Activated CD4-positive, alpha-beta T cell treated with anti-CD3 and anti-CD28 coated beads, Interleukin-2, amount 50 U/mL, for 48 hours (primary cell): ENCODE measurements at regions not wholly inside any gene's neighbourhood (a gene's known extent, or its start where the extent isn't known, plus 50 kb on each side); places are given as distances from the start of the nearest gene placed in this dataset.
"Not testable (repeated sequence)": the region's sequence is repeated elsewhere in the genome, so short reads cannot be mapped to it uniquely, and the experiment has no call there.

ENCODE experiments used
- DNase-seq, 2 experiments: peaks; one replicate each; pipeline ENCODE4 v3.0.0-alpha.2; 2020

DNA sequence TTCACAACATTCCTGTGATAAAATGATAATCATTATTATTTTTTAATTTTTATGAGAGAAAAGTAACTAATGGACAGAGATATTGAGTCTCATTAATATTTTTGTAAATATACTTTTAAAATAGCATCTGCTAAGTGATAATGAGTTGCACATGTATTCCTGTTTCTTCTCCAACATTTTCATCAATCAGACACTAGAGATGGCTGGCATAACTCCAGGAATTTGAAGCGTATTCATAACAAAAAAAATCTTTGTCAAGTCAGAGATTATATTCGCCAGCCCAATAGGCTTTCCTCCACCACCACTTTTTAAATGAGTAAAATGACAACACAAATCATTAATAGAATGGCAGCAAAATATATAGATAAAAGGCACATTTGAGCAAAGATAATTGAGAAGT, 524.0 kb upstream of the KCND2 start:
- DNase-seq = no peak

- DNase-seq = no peak
Measured at GRCh38 chr7:119756687-119757086, 516.3 kb upstream of the KCND2 start.

GRCh38 chr7:119758254-119758653, 514.7 kb upstream of the KCND2 start:
- DNase-seq = no peak

- no peak for DNase-seq
Measured at GRCh38 chr7:119761776-119762175, 511.2 kb upstream of the KCND2 start.

GRCh38 chr7:119782286-119782685, 490.7 kb upstream of the KCND2 start:
- no peak for DNase-seq

- DNase-seq = no peak
Measured at GRCh38 chr7:119783799-119784198, 489.2 kb upstream of the KCND2 start.

DNA sequence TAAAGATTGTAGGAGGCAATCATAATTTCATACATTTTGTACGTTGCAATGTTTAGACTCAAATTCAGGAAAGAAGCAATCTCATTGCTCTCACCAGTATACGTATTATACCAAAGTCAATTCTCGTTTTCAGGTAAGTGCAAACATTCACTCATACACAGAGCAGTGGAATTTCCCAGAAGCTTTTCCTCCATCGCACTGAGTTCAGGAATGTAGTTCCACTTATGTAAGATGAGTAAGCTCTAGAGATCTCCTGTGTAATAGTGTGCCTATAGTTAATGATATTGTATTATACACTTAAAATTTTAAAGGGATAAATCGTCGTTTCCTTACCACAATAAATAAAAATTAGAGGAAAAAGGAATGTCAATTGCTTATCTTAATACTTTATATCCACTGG, 470.8 kb upstream of the KCND2 start:
- DNase-seq = no peak

GRCh38 chr7:119825091-119825655, 447.8 kb upstream of the KCND2 start:
- DNase-seq = no peak

GRCh38 chr7:119826547-119826946, 446.4 kb upstream of the KCND2 start:
- DNase-seq = no peak

DNA sequence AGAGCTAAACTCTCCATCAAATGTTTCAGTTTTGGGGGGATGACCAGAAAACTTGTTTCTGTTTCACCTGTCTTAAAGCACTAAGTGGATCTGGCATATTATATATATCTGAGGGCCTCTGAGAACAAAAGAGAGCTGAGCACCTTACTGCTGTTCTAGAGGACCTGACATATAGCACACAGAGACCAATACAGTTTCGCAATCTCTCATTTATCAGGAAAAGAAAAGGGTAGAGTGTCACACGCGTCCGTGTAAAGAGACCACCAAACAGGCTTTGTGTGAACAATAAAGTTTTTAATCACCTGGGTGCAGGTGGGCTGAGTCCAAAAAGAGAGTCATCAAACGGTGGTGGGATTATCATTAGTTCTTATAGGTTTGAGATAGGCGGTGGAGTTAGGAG, 434.5 kb upstream of the KCND2 start:
- no peak for DNase-seq

DNA sequence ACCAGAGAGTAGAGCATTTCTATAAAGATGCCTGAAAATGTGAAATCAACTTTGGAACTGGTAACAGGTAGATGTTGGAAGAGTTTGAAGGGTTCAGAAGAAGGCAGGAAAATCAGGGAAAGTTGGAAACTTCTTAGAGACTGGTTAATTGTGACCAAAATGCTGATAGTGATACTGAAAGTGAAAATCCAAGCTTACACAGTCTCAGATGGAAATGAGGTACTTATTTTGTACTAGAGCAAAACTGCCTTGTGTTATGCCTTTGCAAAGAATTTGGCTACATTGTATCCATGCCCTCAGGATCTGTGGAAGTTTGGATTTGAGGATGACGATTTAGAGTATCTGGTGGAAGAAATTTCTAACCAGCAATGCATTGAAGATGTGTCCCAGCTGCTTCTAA, 430.6 kb upstream of the KCND2 start:
- no peak for DNase-seq

DNA sequence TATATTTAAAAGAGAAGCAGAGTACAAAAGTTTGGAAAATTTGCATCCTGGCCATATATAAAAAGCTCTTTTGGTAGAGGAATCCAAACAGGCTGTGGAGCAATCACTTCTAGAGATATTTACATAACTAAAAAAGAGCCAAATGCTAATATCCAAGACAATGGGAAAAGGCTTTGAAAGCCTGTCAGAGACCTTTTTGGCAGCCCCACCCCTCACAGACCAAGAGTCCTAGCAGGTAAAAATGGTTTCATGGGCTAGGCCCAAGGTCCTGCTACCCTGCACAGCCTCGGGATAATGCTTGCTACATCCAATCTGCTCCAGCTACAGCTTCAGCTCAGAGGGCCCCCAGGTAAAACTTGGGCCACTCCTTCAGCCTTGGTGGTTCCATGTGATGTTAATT, 430.2 kb upstream of the KCND2 start:
- no peak for DNase-seq

DNA sequence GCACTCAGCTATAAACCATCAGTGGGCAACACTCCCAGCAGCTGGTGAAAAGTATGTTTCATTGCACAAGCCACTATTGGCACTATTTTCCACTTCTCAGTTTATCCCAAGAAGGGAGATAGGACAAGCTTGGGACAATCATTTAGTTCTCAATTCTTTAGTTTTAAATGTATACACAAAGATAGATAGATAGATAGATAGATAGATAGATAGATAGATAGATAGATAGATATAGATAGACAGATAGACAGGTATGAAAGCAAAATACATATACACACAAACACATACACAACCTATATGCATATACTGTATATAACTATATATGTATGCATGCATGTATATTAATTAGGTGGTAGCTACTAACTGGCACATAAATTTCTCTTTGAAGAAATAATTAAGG, 411.6 kb upstream of the KCND2 start:
- DNase-seq = no peak

DNA sequence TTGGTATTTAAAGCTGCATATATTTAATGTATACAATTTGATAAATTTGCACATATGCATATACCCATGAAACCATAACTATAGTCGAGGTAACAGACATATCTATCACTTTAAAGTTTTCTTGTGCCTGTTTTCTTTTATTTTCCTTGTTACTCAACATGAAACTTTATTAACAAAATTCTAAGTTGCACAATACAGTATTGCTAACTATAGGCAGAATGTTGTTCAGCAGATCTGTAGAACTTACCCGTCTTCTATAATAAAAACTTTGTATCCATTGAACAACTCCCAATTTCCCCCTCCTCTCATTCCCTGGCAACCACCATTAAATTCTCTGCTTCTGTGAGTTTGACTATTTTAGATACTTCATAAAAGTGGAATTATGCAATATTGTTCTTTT, 404.6 kb upstream of the KCND2 start:
- no peak for DNase-seq

DNA sequence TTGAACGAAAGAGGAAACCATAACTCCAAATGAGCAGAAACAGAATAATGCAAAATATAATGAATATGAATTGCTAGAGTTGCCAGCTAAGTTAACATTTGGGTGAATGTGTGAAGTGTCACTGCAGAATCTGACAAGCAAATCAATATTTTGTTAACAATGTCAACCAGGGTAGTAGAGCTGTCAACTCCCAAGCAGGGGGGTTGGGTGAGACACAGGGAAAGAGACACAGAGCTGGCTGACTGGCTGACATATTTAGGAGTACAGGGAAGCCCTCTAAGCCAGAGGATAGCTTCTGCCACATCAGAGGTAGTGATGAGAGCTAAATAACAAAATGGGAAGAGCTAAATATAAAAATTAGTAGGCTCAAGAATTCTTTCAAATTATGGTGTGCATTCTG, 393.1 kb upstream of the KCND2 start:
- DNase-seq = no peak

DNA sequence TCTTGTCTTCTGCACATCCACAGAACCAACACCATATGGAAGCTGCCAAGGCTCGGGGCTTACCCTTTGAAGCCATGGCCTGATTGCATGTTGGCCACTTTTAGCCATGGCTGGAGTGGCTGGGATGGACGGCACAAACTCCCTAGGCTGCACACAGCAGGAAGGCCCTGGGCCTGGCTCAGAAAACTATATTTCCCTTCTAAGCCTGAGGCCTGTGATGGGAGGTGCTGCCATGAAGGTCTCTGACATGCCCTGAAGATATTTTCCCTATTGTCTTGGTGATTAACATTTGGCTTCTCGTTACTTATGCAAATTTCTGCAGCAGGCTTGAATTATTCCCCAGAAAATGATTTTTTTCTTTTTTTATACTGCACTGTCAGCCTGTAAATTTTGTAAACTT, 387.0 kb upstream of the KCND2 start:
- no peak for DNase-seq

- not testable (repeated sequence) for DNase-seq
Measured at GRCh38 chr7:119886525-119886924, 386.4 kb upstream of the KCND2 start.

DNA sequence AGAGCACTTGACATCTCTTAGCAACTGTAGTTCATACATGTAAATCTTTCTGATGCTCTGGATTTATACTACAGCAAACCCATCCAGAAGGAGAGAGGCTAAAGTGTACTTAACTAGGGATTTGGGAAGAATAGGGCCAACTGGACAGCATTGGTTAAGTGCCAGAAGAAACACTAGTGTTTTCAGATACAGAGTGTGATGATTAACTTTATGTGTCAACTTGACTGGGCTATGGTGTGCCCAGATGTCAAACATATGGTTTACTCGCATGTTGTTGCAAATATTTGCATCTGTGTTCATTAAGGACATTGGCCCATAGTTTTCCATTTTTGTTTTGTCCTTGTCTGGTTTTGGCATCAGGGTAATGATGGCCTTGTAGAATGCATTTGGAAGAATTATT, 384.7 kb upstream of the KCND2 start:
- DNase-seq = no peak

DNA sequence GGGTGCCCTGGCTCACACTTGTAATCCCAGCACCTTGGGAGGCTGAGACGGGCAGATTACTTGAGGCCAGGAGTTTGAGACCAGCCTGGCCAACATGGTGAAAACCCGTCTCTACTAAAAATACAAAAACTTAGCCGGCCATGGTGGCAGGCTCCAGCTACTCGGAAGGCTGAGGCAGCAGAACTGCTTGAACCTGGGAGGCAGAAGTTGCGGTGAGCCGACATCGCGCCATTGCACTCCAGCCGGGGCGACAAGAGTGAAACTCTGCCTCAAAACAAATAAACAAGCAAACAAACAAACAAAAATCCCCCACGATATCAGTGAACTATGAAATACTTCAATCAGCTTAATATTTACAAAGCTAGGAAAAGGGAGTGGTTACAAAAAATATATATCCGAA, 382.3 kb upstream of the KCND2 start:
- no peak for DNase-seq

DNA sequence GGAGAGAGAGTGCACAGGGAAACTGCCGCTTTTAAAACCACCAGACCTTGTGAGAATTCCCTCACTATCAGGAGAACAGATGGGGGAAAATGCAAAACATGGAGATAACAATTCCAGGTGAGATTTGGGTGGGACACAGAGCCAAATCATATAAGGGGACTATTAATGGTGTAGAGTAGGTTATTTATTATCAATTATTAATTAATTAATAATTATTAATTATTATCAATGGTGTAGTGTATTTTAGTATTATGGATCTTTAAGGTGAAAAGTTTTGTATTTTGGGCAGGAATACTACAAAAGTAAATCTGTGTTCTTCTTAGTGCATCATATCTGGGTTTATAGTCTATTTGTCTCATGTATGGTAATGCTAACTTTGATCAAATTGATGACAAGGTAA, 377.7 kb upstream of the KCND2 start:
- DNase-seq = no peak

- DNase-seq = no peak
Measured at GRCh38 chr7:119896386-119896785, 376.6 kb upstream of the KCND2 start.

DNA sequence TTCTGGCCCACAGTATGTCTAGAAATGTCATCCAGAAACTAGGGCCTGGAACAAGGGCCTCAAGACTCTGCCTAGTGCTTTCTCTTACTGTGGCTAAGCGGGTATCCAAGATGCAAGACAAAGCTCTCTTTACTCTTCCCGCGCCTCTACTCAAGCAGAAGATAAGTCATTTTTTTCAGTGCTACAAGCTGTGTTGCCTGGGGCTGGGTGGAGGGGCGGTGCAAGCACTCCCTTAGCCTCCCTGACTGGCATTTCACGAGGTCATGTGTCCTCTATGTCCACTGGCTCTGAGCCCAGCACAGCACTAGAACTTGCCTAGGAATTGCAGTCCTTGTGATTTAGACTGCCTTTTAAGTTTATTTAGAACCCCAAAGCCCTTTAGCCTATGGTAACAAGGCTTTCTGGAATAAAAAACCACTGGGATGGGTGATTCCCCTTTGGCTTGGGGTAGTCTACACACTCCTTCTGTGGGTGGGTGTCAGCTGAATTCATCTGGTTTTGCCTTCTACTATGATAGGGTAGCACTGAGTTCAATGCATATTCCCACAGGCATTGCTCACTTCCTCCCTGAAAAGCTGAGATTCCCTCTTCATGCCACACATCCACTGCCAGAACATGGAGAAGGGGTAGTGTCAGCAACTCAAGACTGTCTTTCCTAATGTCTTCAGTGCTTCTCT, 371.8 kb upstream of the KCND2 start:
- no peak for DNase-seq

DNA sequence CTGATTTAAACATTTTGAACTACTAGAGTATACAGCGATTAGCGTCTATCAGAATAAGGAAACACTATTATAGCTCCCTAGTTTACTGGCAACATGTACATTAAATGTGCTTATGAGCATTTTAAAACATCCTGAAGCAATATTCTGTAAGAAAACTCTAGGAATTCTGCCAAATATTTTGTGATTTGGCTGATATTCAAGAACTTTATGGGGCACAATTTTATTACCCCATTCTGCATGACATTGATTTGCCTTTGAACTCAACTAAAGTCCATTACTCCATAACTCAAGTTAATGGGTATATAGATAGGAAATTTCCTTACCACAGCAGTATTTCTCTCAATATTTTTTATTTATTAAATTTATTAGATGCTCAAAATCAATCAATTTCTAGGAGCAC, 369.9 kb upstream of the KCND2 start:
- no peak for DNase-seq

DNA sequence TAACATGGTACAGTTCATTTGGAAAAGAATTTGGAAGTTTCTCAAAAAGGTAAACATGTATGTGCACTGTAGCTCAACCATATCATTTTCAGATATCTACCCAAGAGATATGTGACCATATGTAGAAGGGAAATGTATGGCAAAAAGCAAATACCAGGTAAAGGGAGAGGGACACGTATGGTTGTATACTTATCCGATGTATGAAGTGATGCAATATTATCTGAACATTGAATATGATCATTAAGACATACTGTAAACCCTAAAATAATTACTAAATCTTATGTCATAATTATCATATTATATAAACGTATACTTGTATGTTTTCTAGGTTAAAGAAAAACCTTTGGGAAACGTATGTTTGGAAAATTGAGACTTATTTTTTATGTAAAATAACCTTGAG, 367.5 kb upstream of the KCND2 start:
- no peak for DNase-seq

DNA sequence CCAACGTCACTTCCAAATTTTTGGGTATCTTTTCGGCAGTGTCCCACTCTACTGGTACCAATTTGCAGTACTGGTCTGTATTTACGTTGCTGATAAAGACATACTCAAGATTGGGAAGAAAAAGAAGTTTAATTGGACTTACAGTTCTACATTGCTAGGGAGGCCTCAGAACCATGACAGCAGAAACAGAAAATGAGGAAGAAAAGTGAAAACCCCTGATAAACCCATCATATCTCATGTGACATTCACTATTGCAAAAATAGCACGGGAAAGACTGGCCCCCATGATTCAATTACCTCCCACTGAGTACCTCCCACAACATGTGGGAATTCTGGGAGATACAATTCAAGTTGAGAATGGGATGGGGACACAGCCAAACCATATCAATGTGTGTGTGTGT, 364.0 kb upstream of the KCND2 start:
- no peak for DNase-seq
